ENCODE measurements at regions not wholly inside any gene's neighbourhood (a gene's known extent, or its start where the extent isn't known, plus 50 kb on each side); places are given as distances from the start of the nearest gene placed in this dataset.
"Not testable (repeated sequence)": the region's sequence is repeated elsewhere in the genome, so short reads cannot be mapped to it uniquely, and the experiment has no call there.

DNA sequence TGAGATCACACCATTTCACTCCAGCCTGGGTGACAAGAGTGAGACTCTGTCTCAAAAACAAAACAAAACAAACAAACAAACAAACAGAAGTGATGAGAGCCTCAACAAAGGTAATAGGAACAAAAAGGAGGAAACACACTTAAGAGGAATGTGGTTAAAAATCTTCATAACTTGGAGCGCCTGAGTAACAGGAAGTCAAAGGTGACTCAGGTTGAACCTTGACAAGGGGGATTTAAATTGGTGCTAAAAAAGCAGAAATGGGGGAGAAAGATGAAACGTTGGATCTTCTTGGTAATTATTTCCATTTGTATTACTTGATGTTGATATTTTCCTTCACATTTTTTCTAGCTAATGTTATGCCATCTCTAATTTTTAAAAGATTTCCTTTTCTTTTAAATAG is 318.5 kb upstream of the TCF4 start:
- ATAC-seq = no peak
- Histone ChIP-seq H3K9me3 (no peaks in the 10 kb centered on the region), H3K4me3 (no peak overlapping the region), H3K4me1 (peaks cover 0 to 12% (median 0%) of the 10 kb centered on the region in 3 donors), H3K36me3 (no peaks in the 10 kb centered on the region), H3K27ac (no peak overlapping the region), H3K27me3 (no peaks in the 10 kb centered on the region)
- TF ChIP-seq, protein P1, sequence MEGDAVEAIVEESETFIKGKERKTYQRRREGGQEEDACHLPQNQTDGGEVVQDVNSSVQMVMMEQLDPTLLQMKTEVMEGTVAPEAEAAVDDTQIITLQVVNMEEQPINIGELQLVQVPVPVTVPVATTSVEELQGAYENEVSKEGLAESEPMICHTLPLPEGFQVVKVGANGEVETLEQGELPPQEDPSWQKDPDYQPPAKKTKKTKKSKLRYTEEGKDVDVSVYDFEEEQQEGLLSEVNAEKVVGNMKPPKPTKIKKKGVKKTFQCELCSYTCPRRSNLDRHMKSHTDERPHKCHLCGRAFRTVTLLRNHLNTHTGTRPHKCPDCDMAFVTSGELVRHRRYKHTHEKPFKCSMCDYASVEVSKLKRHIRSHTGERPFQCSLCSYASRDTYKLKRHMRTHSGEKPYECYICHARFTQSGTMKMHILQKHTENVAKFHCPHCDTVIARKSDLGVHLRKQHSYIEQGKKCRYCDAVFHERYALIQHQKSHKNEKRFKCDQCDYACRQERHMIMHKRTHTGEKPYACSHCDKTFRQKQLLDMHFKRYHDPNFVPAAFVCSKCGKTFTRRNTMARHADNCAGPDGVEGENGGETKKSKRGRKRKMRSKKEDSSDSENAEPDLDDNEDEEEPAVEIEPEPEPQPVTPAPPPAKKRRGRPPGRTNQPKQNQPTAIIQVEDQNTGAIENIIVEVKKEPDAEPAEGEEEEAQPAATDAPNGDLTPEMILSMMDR (IDR thresholded peaks at IDR 0.05) = no peak
- no peak for TF ChIP-seq EP300 (IDR thresholded peaks at IDR 0.05)
- TF ChIP-seq POLR2AphosphoS5 (IDR thresholded peaks at IDR 0.05) = no peak
- TF ChIP-seq POLR2A (IDR thresholded peaks at IDR 0.05) = no peak
- 69 to 82% methylated on average over 2 of the region's 2 CpGs for WGBS, 2 donors (ENCODE audit: low coverage in 1 of 2)

DNA sequence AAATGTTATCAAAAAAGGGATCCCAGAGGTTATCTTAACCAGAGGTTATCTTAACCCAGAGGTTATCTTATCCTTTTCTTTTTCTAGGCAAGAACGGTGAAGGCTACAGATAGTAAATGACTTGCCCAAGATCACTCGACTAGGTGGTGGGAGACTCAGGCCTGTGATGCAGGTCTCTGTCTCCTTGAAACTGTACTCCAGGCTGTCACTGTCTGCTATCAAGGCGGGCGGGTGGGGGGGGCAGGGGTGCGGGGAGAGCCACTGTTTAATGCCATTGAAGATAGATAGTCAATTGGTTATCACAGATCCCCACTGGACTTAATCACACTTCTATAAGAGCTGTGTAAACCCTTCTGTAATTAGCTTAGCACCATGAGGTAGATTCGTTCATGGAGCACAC is 315.9 kb upstream of the TCF4 start:
- Histone ChIP-seq H3K9me3 (no peaks in the 10 kb centered on the region), H3K4me1 (peaks cover 0 to 12% (median 0%) of the 10 kb centered on the region in 3 donors), H3K36me3 (no peaks in the 10 kb centered on the region), H3K4me3 (no peak overlapping the region), H3K27me3 (no peaks in the 10 kb centered on the region), H3K27ac (no peak overlapping the region)
- TF ChIP-seq, protein P1 (IDR thresholded peaks at IDR 0.05) = no peak
- no peak for TF ChIP-seq POLR2AphosphoS5 (IDR thresholded peaks at IDR 0.05)
- TF ChIP-seq EP300 (IDR thresholded peaks at IDR 0.05) = no peak
- no peak for TF ChIP-seq POLR2A (IDR thresholded peaks at IDR 0.05)
- no peak for ATAC-seq
- 56 to 92% methylated on average over 2 to 3 of the region's 6 CpGs for WGBS, 2 donors (ENCODE audit: low coverage in 1 of 2)

GRCh38 chr18:55900380-55900779 is 312.4 kb upstream of the TCF4 start:
- H3K4me1 ChIP-seq = no peaks in the 10 kb centered on the region
- no peaks in the 10 kb centered on the region for H3K9me3 ChIP-seq
- H3K4me3 ChIP-seq = no peak overlapping the region
- 70 to 86% methylated on average over 1 to 2 of the region's 2 CpGs for WGBS, 2 donors (ENCODE audit: low coverage in 1 of 2)
- no peak for TF ChIP-seq POLR2AphosphoS5 (IDR thresholded peaks at IDR 0.05)
- TF ChIP-seq POLR2A (IDR thresholded peaks at IDR 0.05) = no peak
- no peak for TF ChIP-seq EP300 (IDR thresholded peaks at IDR 0.05)
- TF ChIP-seq, protein P1 (IDR thresholded peaks at IDR 0.05) = no peak
- no peaks in the 10 kb centered on the region for H3K36me3 ChIP-seq
- no peaks in the 10 kb centered on the region for H3K27me3 ChIP-seq
- ATAC-seq = no peak
- H3K27ac ChIP-seq = no peak overlapping the region

DNA sequence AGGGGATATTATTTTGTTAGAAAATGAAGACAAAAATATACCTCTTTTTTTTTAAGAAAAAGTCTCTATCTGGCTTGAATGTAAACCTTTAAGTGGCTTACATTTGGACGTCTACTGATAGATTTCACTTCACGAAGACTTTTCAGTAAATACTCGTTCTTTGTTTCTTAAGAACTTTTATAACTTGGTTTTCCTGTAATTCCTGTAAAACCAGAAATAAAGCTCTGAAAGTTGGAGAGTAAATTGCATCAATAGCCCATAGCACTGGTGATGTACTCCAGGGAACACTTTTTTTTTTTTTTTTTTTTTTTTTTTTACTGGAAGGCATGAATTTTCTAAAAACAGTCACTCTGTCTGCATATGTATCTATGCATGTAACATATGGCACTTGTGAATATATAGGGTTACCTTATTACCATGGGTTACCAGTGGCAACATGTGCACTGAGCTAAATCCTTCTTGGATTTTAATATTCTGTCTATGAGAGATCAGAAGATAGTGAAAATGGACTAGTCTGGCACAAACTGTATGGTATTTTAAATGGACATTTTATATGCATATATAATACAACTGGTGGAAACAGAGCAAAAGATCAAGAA is 309.2 kb upstream of the TCF4 start:
- TF ChIP-seq POLR2AphosphoS5 (IDR thresholded peaks at IDR 0.05) (no peak), POLR2A (IDR thresholded peaks at IDR 0.05) (no peak), EP300 (IDR thresholded peaks at IDR 0.05) (no peak)
- TF ChIP-seq, protein P1 (IDR thresholded peaks at IDR 0.05) = no peak
- H3K36me3 ChIP-seq = no peaks in the 10 kb centered on the region
- ATAC-seq = no peak

DNA sequence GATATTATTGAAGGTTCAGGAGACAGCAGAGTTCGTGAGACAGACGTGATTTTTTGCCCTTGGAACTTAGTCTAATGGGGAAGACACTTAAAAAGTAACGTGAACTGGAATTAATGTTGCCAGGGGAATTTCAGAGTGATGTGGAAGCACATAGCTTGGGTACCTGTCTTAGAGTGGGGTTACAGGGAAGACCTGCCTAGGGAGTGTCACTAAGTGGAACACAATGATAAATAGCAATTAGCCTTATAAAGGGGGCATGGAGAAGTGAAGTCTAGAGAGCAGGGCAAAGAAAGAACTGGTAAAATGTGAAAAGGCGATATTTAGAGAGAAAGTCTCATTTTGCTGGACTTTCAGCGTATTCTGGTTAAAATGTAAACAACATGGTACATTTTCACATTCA is 306.0 kb upstream of the TCF4 start:
- no peaks in the 10 kb centered on the region for H3K36me3 ChIP-seq
- H3K9me3 ChIP-seq = no peaks in the 10 kb centered on the region
- TF ChIP-seq, protein P1 (IDR thresholded peaks at IDR 0.05) = no peak
- TF ChIP-seq EP300 (IDR thresholded peaks at IDR 0.05) = no peak
- no peak for TF ChIP-seq POLR2A (IDR thresholded peaks at IDR 0.05)
- ATAC-seq = no peak
- H3K4me1 ChIP-seq = no peaks in the 10 kb centered on the region
- H3K4me3 ChIP-seq = no peak overlapping the region
- no peak overlapping the region for H3K27ac ChIP-seq
- no peaks in the 10 kb centered on the region for H3K27me3 ChIP-seq
- 76% methylated on average over 5 of the region's 5 CpGs for WGBS, 2 donors (ENCODE audit: low coverage in 1 of 2)

More for the DNA sequence above, 309.2 kb upstream of the TCF4 start:
- H3K27ac ChIP-seq = no peak overlapping the region
- no peaks in the 10 kb centered on the region for H3K4me1 ChIP-seq
- no peaks in the 10 kb centered on the region for H3K27me3 ChIP-seq
- no peaks in the 10 kb centered on the region for H3K9me3 ChIP-seq
- 86 to 94% methylated on average over 2 to 3 of the region's 3 CpGs for WGBS, 2 donors (ENCODE audit: low coverage in 1 of 2)
- H3K4me3 ChIP-seq = no peak overlapping the region

DNA sequence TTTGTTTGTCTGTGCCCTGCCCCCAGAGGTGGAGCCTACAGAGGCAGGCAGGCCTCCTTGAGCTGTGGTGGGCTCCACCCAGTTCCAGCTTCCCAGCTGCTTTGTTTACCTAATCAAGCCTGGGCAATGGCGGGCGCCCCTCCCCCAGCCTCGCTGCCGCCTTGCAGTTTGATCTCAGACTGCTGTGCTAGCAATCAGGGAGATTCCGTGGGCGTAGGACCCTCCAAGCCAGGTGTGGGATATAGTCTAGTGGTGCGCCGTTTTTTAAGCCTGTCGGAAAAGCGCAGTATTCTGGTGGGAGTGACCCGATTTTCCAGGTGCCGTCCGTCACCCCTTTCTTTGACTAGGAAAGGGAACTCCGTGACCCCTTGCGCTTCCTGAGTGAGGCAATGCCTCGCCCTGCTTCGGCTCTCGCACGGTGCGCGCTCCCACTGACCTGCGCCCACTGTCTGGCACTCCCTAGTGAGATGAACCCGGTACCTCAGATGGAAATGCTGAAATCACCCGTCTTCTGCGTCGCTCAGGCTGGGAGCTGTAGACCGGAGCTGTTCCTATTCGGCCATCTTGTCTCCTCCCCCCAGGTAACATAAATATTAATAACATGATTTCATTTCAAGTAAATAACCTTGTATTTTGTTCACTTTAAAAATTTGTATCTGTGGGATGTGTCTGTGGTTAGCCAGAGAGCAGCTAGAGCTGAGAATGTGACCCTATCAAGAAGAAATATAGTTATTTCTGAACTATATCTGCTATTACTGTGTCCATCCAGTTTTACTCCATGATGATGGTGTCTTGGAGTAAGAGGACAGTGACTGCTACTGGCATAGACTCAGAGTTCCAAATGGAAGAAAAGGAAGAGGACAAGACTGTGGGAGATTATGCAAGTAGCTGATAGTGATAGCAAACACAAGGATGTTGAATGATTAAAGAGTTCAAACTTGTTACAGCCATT is 305.1 kb upstream of the TCF4 start:
- not testable (repeated sequence) for H3K36me3 ChIP-seq, H3K4me1 ChIP-seq, H3K4me3 ChIP-seq, H3K27me3 ChIP-seq, H3K9me3 ChIP-seq, ATAC-seq, H3K27ac ChIP-seq
- 87 to 89% methylated on average over 9 to 16 of the region's 28 CpGs for WGBS, 2 donors (ENCODE audit: low coverage in 1 of 2)

All from gastroesophageal sphincter (tissue), 4 donors.